Esophagus muscularis mucosa (tissue), 4 donors: ENCODE measurements at regions not wholly inside any gene's neighbourhood (a gene's known extent, or its start where the extent isn't known, plus 50 kb on each side); places are given as distances from the start of the nearest gene placed in this dataset.

Source experiments
- DNase-seq: peaks from one replicate; pipeline ENCODE4 v3.0.0-alpha.2; 2017; ENCODE audit errors: extremely low spot score
- H3K27ac ChIP-seq, 4 donors: fragments of 200-600 bp; sonication (generic); replicated peaks in 1 of 4; 1 replicate in 3 of 4; 2 replicates in 1 of 4; pipeline ENCODE4 v1.5.1; 2016 to 2019; ENCODE audit warnings: mild to moderate bottlenecking in 1 of 4
- H3K27me3 ChIP-seq, 4 donors: fragments of 200-600 bp; sonication (generic); one replicate each; pipeline versions ENCODE4 v1.5.1 to v1.6.0; 2016 to 2019
- H3K36me3 ChIP-seq, 4 donors: fragments of 200-600 bp; sonication (generic); one replicate each; pipeline ENCODE4 v1.5.1; 2016 to 2019
- H3K4me1 ChIP-seq, 4 donors: fragments of 200-600 bp; sonication (generic); one replicate each; pipeline ENCODE4 v1.5.1; 2016 to 2019
- H3K4me3 ChIP-seq, 4 donors: fragments of 200-600 bp; sonication (generic); 1 replicate in 2 of 4; 2 replicates in 2 of 4; pipeline ENCODE4 v1.5.1; 2016 to 2019; ENCODE audit warnings: mild to moderate bottlenecking in 4 of 4, moderate library complexity in 1 of 4
- H3K9me3 ChIP-seq, 4 donors: fragments of 200-600 bp; sonication (generic); 1 replicate in 3 of 4; 2 replicates in 1 of 4; pipeline ENCODE4 v1.5.1; 2016 to 2019
- CTCF ChIP-seq, 3 experiments: fragments of 200-600 bp in 2 of 3; fragments of 450-650 bp in 1 of 3; sonication (generic) in 2 of 3; IDR thresholded peaks; one replicate each; pipeline ENCODE4 v1.5.1; 2017 to 2019; ENCODE audit warnings: antibody characterized with exemption in 3 of 3, mild to moderate bottlenecking in 2 of 3, moderate library complexity in 1 of 3
- EP300 ChIP-seq: sonication (generic); formaldehyde crosslinking; IDR thresholded peaks from one replicate; pipeline ENCODE4 v1.6.1; 2017; ENCODE audit warnings: antibody characterized with exemption
- POLR2A ChIP-seq: fragments of 450-650 bp; IDR thresholded peaks from one replicate; pipeline ENCODE4 v1.6.1; 2017; ENCODE audit warnings: antibody characterized with exemption, moderate library complexity, mild to moderate bottlenecking, low read depth
- POLR2AphosphoS5 ChIP-seq, 2 donors: sonication (generic); formaldehyde crosslinking; IDR thresholded peaks; one replicate each; pipeline ENCODE4 v1.6.1; 2017; ENCODE audit warnings: antibody characterized with exemption in 2 of 2
- WGBS: methylation state at CpG from one replicate; pipeline ENCODE4 v1.1.5; 2018; 5-methylcytosine and 5-hydroxymethylcytosine counted together
- intact Hi-C: fragments of 100-400 bp; cut with DNase I; formaldehyde crosslinking; loops from one replicate; pipeline ENCODE4 v1.15.1; 2023

- peaks cover 0 to 36% (median 19%) of the 10 kb centered on the region in 4 donors for H3K4me1 ChIP-seq
- no peaks in the 10 kb centered on the region for H3K9me3 ChIP-seq
- no peak for DNase-seq
- H3K27me3 ChIP-seq, result no peaks in the 10 kb centered on the region
- intact Hi-C loops, result no loop called here
- WGBS, result 72% methylated on average over 1 of the region's 1 CpG
- no peak for TF ChIP-seq CTCF (IDR thresholded peaks at IDR 0.05)
- no peak for TF ChIP-seq POLR2AphosphoS5 (IDR thresholded peaks at IDR 0.05)
- TF ChIP-seq POLR2A, result no peak
- no peak for TF ChIP-seq EP300
- H3K36me3 ChIP-seq, result no peaks in the 10 kb centered on the region
- H3K27ac ChIP-seq, result no peak overlapping the region
- no peak overlapping the region for H3K4me3 ChIP-seq
Measured at GRCh38 chr9:12276505-12276904, 416.7 kb upstream of the TYRP1 start.

GRCh38 chr9:12289711-12290110 lies 403.5 kb upstream of the TYRP1 start:
- DNase-seq, result no peak
- no peak overlapping the region for H3K27ac ChIP-seq
- intact Hi-C loops, result no loop called here
- no peak overlapping the region for H3K4me3 ChIP-seq
- no peaks in the 10 kb centered on the region for H3K9me3 ChIP-seq
- H3K4me1 ChIP-seq, result no peaks in the 10 kb centered on the region
- no peaks in the 10 kb centered on the region for H3K36me3 ChIP-seq
- no peaks in the 10 kb centered on the region for H3K27me3 ChIP-seq
- TF ChIP-seq POLR2AphosphoS5 (IDR thresholded peaks at IDR 0.05) (no peak), CTCF (IDR thresholded peaks at IDR 0.05) (no peak), POLR2A (no peak), EP300 (no peak)

- no peak for TF ChIP-seq POLR2AphosphoS5 (IDR thresholded peaks at IDR 0.05)
- TF ChIP-seq EP300, result no peak
- TF ChIP-seq POLR2A, result no peak
- TF ChIP-seq CTCF (IDR thresholded peaks at IDR 0.05), result no peak
- no peaks in the 10 kb centered on the region for H3K9me3 ChIP-seq
- H3K4me1 ChIP-seq, result no peaks in the 10 kb centered on the region
- WGBS, result no CpG with 5 or more reads among the region's 3 CpGs
- intact Hi-C loops, result no loop called here
- H3K27ac ChIP-seq, result no peak overlapping the region
- no peaks in the 10 kb centered on the region for H3K36me3 ChIP-seq
- no peak for DNase-seq
- no peak overlapping the region for H3K4me3 ChIP-seq
- no peaks in the 10 kb centered on the region for H3K27me3 ChIP-seq
Measured at GRCh38 chr9:12290166-12290869, 402.9 kb upstream of the TYRP1 start.

GRCh38 chr9:12305211-12305610 lies 388.0 kb upstream of the TYRP1 start:
- intact Hi-C loops, result no loop called here
- H3K4me3 ChIP-seq, result no peak overlapping the region
- no peak overlapping the region for H3K27ac ChIP-seq
- TF ChIP-seq POLR2AphosphoS5 (IDR thresholded peaks at IDR 0.05) (no peak), CTCF (IDR thresholded peaks at IDR 0.05) (no peak), EP300 (no peak), POLR2A (no peak)
- no peak for DNase-seq
- H3K27me3 ChIP-seq, result no peaks in the 10 kb centered on the region
- peaks cover 0 to 7% (median 0%) of the 10 kb centered on the region in 4 donors for H3K9me3 ChIP-seq
- no peaks in the 10 kb centered on the region for H3K36me3 ChIP-seq
- H3K4me1 ChIP-seq, result no peaks in the 10 kb centered on the region
- 100% methylated on average over 1 of the region's 1 CpG for WGBS

- no peak overlapping the region for H3K27ac ChIP-seq
- H3K36me3 ChIP-seq, result no peaks in the 10 kb centered on the region
- H3K27me3 ChIP-seq, result no peaks in the 10 kb centered on the region
- peaks cover 0 to 10% (median 0%) of the 10 kb centered on the region in 4 donors for H3K9me3 ChIP-seq
- no peaks in the 10 kb centered on the region for H3K4me1 ChIP-seq
- intact Hi-C loops, result no loop called here
- DNase-seq, result no peak
- no peak overlapping the region for H3K4me3 ChIP-seq
- WGBS, result 70% methylated on average over 4 of the region's 4 CpGs
- TF ChIP-seq CTCF (IDR thresholded peaks at IDR 0.05), result no peak
- no peak for TF ChIP-seq POLR2A
- no peak for TF ChIP-seq POLR2AphosphoS5 (IDR thresholded peaks at IDR 0.05)
- no peak for TF ChIP-seq EP300
Measured at GRCh38 chr9:12314589-12314988, 378.6 kb upstream of the TYRP1 start.
